Smooth muscle cell (in vitro differentiated cells): ENCODE measurements at regions not wholly inside any gene's neighbourhood (a gene's known extent, or its start where the extent isn't known, plus 50 kb on each side); places are given as distances from the start of the nearest gene placed in this dataset.
"Not testable (repeated sequence)": the region's sequence is repeated elsewhere in the genome, so short reads cannot be mapped to it uniquely, and the experiment has no call there.

Experiments used
- DNase-seq: peaks from one replicate; lab custom pipeline; 2025; ENCODE audit not compliant: unreplicated experiment; lab: John Stamatoyannopoulos, UW
- H2AFZ ChIP-seq: fragments of 200-600 bp; sonication (generic); 2 replicates; pipeline ENCODE4 v1.6.0; 2016; ENCODE audit warnings: antibody characterized with exemption, low read depth, mild to moderate bottlenecking
- H3F3A ChIP-seq: fragments of 200-600 bp; sonication (generic); 2 replicates; pipeline ENCODE4 v1.6.0; 2017; ENCODE audit warnings: antibody characterized with exemption, low read depth
- H3K27ac ChIP-seq: fragments of 200-600 bp; sonication (generic); 2 replicates; pipeline ENCODE4 v1.5.1; 2016; ENCODE audit warnings: low read depth, mild to moderate bottlenecking
- H3K27me3 ChIP-seq: fragments of 200-600 bp; sonication (generic); 2 replicates; pipeline ENCODE4 v1.6.1; 2016; ENCODE audit warnings: low read depth, mild to moderate bottlenecking
- H3K36me3 ChIP-seq: fragments of 200-600 bp; sonication (generic); 2 replicates; pipeline ENCODE4 v1.5.1; 2016; ENCODE audit warnings: low read depth
- H3K4me1 ChIP-seq: fragments of 200-600 bp; sonication (generic); 2 replicates; pipeline ENCODE4 v1.5.1; 2016; ENCODE audit warnings: low read depth
- H3K4me2 ChIP-seq: fragments of 200-600 bp; sonication (generic); 2 replicates; pipeline ENCODE4 v1.6.0; 2016; ENCODE audit warnings: mild to moderate bottlenecking
- H3K4me3 ChIP-seq: fragments of 200-600 bp; sonication (generic); 2 replicates; pipeline ENCODE4 v1.5.1; 2016; ENCODE audit warnings: mild to moderate bottlenecking
- H3K79me2 ChIP-seq: fragments of 200-600 bp; sonication (generic); 2 replicates; pipeline ENCODE4 v1.6.0; 2016; ENCODE audit warnings: low read depth, mild to moderate bottlenecking
- H3K9ac ChIP-seq: fragments of 200-600 bp; sonication (generic); 2 replicates; pipeline ENCODE4 v1.6.0; 2016; ENCODE audit warnings: low read depth
- H3K9me3 ChIP-seq: fragments of 200-600 bp; sonication (generic); replicated peaks from 2 replicates; pipeline ENCODE4 v1.5.1; 2016; ENCODE audit warnings: low read depth
- H4K20me1 ChIP-seq: fragments of 200-600 bp; sonication (generic); 2 replicates; pipeline ENCODE4 v1.6.0; 2016; ENCODE audit warnings: low read depth
- CTCF ChIP-seq: fragments of 200-600 bp; sonication (generic); IDR thresholded peaks from 2 replicates; pipeline ENCODE4 v1.5.1; 2017; ENCODE audit warnings: borderline replicate concordance, mild to moderate bottlenecking, antibody characterized with exemption; ENCODE audit not compliant: insufficient read depth, poor library complexity, severe bottlenecking
- WGBS: methylation state at CpG from one replicate; pipeline ENCODE4 v1.1.7; 2016; ENCODE audit warnings: low lambda C conversion rate; 5-methylcytosine and 5-hydroxymethylcytosine counted together

GRCh38 chr5:40226906-40227305 is 452.8 kb upstream of the PTGER4 start:
- no peak overlapping the region for H3K9ac ChIP-seq
- no peak overlapping the region for H3K4me3 ChIP-seq
- no peaks in the 10 kb centered on the region for H4K20me1 ChIP-seq
- H3K79me2 ChIP-seq: no peaks in the 10 kb centered on the region
- TF ChIP-seq CTCF: no peak
- H3K4me1 ChIP-seq: no peaks in the 10 kb centered on the region
- no peak overlapping the region for H2AFZ ChIP-seq
- H3K27me3 ChIP-seq: no peaks in the 10 kb centered on the region
- no peak for DNase-seq
- H3K36me3 ChIP-seq: no peaks in the 10 kb centered on the region
- H3K27ac ChIP-seq: no peak overlapping the region
- H3K4me2 ChIP-seq: no peak overlapping the region
- H3F3A ChIP-seq: no peaks in the 10 kb centered on the region
- WGBS: 76% methylated on average over 2 of the region's 2 CpGs
- no peaks in the 10 kb centered on the region for H3K9me3 ChIP-seq

GRCh38 chr5:40225147-40225546 is 454.6 kb upstream of the PTGER4 start:
- not testable (repeated sequence) for H3K4me1 ChIP-seq, H3K79me2 ChIP-seq, H3K4me2 ChIP-seq, H3K9me3 ChIP-seq, DNase-seq, H2AFZ ChIP-seq, H3K27me3 ChIP-seq, H4K20me1 ChIP-seq, H3K4me3 ChIP-seq, H3K27ac ChIP-seq, H3K9ac ChIP-seq, H3K36me3 ChIP-seq, H3F3A ChIP-seq
- WGBS: 83% methylated on average over 2 of the region's 2 CpGs

GRCh38 chr5:40224421-40224820 is 455.3 kb upstream of the PTGER4 start:
- H3K9ac ChIP-seq: no peak overlapping the region
- DNase-seq: no peak
- H2AFZ ChIP-seq: no peak overlapping the region
- TF ChIP-seq CTCF: no peak
- H3K4me2 ChIP-seq: no peak overlapping the region
- H3K4me3 ChIP-seq: no peak overlapping the region
- H3K27me3 ChIP-seq: no peaks in the 10 kb centered on the region
- H3K9me3 ChIP-seq: no peaks in the 10 kb centered on the region
- H4K20me1 ChIP-seq: no peaks in the 10 kb centered on the region
- no peaks in the 10 kb centered on the region for H3K4me1 ChIP-seq
- H3K27ac ChIP-seq: peak overlapping the region; percentile 53
- H3K36me3 ChIP-seq: no peaks in the 10 kb centered on the region
- H3K79me2 ChIP-seq: no peaks in the 10 kb centered on the region
- 86% methylated on average over 2 of the region's 2 CpGs for WGBS
- no peaks in the 10 kb centered on the region for H3F3A ChIP-seq

GRCh38 chr5:40223884-40224402 is 455.8 kb upstream of the PTGER4 start:
- Histone ChIP-seq H3K9me3 (no peaks in the 10 kb centered on the region), H3K4me3 (no peak overlapping the region), H3K27ac (peak overlapping the region; percentile 74), H3K27me3 (no peaks in the 10 kb centered on the region), H3F3A (no peaks in the 10 kb centered on the region), H3K36me3 (no peaks in the 10 kb centered on the region), H3K4me1 (no peaks in the 10 kb centered on the region), H3K79me2 (no peaks in the 10 kb centered on the region), H3K4me2 (no peak overlapping the region), H4K20me1 (no peaks in the 10 kb centered on the region), H3K9ac (no peak overlapping the region), H2AFZ (no peak overlapping the region)
- no peak for DNase-seq
- TF ChIP-seq CTCF: no peak
- 56% methylated on average over 5 of the region's 5 CpGs for whole genome bisulfite sequencing
